Endothelial cell of umbilical vein (primary cell): ENCODE measurements at regions not wholly inside any gene's neighbourhood (a gene's known extent, or its start where the extent isn't known, plus 50 kb on each side); places are given as distances from the start of the nearest gene placed in this dataset.

Experiments used
- CTCF ChIP-seq, 2 donors: IDR thresholded peaks; 1 replicate in 1 of 2; 2 replicates in 1 of 2; pipeline ENCODE4 v1.5.1; 2011; ENCODE audit warnings: low read length in 2 of 2, mild to moderate bottlenecking in 2 of 2, moderate library complexity in 2 of 2, control low read depth in 1 of 2, inconsistent platforms in 1 of 2, low read depth in 1 of 2; ENCODE audit not compliant: insufficient read depth in 1 of 2; ENCODE audit errors: extremely low read depth in 1 of 2
- POLR2A ChIP-seq: IDR thresholded peaks from 2 replicates; pipeline ENCODE4 v1.6.1; 2012; ENCODE audit warnings: low read depth, mild to moderate bottlenecking, control low read depth, low read length

GRCh38 chr3:105235221-105235620, 131.5 kb upstream of the ALCAM start:
- TF ChIP-seq CTCF (IDR thresholded peaks at IDR 0.05; ENCODE audit: extremely low read depth in 1 of 2, insufficient read depth in 1 of 2, low read depth in 1 of 2, low read length in 2 of 2) (no peak), POLR2A (no peak)
